Stimulated activated naive CD4-positive, alpha-beta T cell (primary cell): ENCODE measurements at regions not wholly inside any gene's neighbourhood (a gene's known extent, or its start where the extent isn't known, plus 50 kb on each side); places are given as distances from the start of the nearest gene placed in this dataset.

ENCODE experiments used
- DNase-seq, 6 experiments: peaks; one replicate each; lab custom pipeline; 2025; lab: John Stamatoyannopoulos, UW

DNA sequence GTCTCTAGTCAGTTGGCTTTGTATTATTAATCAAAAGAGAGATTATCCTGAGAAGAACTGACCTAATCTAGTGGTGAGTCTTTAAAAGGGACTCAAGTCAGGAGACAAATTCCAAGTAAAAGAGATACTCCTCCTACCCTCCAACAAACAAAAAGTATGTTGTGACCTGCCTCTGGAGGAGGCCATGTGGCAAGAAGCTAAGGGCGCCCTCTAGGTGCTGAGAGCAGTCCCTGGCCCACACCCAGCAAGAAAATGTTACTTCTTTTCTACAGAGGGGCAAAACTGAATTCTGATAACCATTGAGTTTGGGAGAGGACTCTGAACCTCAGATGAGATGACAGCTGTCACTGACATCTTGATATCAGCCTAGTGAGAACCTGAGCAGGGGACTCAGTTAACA is 953.6 kb upstream of the AGA start:
- no peak for DNase-seq

DNA sequence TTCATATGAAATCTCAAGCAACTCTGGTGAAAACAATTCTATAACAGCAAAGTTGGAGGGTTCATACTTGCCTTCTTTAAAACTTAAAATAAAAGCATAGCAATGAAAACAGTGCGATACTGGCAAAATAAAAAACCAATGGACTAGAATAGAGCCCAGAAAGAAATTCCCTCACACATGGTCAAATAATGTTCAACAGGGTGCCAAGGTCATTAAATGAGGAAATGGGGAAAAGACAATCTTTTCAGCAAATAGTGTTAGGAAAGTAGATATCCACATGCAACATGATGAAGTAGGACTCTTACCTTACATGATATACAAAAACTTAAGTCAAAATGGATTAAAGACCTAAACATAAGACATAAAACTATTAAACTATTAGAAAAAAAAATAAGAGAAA is 970.2 kb upstream of the AGA start:
- DNase-seq, result no peak

DNA sequence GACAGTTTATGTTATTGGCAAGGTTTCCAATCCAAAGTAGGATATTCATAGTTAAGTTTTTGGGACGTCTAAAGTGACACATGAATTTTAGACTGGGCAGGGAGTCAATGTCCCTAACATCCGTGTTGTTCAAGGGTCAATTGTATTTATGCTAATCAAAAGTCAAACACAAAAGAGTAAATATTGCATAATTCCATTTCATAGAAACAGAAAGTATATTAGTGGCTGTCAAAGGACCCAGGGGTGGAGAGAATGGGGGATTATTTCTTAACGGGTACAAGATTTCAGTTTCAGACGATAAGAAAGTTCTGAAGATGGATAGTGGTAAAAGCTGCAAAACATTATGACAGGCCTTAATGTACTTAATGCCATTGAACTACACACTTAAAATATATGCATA is 971.8 kb upstream of the AGA start:
- DNase-seq, result no peak

DNA sequence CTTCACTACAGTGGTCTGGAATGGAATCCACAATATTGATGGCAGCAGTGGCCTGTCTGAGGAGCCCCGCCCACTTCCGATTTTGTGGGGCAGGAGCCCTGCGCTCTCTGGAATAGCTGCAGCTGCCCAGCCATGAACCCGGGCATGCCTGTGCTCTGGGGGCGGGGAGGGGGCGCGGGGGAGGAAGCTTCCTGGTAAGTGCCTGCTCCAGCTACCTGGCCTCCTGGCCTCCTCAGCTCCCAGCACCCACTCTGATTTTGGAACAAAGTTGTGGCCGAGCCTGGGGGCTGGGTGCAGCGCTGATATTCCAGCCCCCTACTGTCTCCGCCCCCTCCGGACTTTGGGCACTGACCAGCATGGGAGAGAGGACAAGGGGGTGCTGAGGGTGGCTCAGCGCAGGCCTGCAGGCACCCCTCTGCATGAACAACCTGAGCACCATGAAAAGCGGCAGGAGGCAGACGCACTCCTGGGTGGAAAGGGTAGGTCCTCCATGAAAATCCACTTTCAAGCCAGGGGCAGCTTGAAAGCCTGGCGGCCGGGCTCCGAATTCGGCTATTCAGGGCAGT is 972.7 kb upstream of the AGA start:
- DNase-seq, result no peak

DNA sequence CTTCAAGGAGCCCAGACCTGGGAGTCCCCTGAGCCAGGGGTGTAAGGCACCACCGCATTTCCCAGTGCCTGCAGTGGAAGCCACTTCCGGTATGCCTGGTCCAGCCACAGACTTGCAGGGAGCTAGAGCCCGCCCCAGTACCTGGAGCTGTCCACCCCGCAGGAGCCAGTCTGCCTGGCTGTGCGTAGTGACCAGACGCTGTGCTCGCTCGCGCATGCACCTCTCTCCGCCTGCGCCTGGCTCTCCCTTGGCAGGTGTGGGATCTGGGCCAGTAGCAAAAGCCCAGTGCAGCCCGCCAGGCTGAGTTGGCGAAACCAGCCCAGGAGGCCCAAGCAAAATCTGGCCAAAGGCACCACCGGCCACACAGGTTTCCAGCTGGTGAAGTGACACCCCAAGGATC is 973.7 kb upstream of the AGA start:
- DNase-seq, result no peak

DNA sequence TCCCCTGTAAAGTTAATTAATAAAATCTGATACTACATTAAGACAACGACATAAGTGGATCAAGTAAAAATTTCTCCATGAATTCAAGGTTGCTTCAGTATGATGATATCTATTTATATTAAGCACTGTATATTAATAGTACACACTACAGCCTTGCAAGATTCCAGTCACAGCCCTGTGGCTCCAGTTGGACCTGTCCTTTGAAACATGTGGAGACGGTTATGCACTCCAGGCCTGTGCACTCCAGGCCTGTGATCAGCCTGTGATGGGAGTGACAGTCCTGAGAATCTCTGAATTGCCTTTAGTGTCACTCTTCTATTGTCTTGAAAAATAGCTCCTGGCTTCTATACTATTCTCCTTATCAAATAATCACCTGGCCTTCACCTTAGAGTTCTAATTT is 981.1 kb upstream of the AGA start:
- DNase-seq, result no peak

DNA sequence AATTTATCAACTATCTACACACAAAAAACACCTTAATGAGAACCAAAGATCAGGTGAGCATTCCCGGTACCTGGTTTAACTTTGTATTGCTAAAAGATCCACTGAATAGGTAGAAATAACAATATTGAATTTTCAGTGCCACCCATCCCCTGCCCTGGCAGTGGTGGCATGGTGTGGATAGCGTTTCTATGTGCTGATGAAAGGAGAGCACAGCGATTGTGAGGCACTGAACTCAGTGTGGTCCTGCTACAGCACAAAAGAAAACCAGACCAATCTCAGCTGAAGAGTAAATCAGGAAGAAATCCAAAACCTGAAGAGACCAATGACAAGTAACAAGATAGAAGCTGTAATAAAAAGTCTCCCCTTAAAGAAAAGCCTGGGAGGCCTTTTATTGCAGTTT is 984.6 kb upstream of the AGA start:
- no peak for DNase-seq

DNA sequence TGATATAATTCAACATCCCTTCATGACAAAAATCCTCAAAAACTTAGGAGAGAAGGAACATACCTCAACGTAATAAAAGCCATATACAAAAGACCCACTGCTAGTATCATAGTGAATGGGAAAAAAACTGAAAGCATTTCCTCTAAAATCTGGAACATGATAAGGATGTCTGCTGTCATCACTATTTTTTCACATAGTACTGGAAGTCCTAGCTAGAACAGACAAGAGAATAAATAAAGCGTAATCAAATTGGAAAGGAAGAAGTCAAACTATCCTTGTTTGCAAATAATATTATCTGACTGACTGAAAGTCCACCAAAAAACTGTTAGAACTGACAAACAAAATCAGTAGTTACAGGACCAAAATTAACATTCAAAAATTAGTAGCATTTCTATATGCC is 985.4 kb upstream of the AGA start:
- DNase-seq, result no peak

DNA sequence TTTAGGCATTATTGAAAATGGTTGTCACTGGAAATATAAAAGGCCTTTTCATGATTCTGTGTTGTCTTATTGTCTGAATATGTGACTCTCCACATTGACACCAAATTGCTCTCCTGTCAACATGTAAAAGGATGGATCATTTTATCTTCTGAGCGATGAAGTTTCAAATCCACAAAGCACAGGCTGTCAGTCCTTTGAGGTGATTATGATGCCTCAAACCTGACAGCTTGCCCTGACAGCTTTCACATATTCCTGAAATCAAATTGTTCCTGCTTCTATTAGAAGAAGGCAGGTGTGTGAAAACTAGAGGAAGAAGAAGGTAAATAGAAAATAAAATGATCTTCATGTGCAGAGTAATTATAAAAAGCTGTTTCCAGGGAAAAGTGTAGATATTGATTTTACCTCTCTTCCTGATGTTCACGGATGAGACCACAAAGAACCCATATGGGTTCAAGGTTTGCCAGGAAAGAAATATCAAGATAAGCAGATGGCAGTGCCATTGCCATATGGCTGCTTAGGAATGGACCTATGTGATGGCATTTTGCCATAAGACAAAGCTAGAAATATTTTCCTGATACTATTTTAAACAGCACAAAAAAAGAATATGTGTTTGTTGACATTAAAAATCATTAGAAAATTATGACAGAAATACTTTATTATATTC is 1006.3 kb upstream of the AGA start:
- DNase-seq, result no peak

DNA sequence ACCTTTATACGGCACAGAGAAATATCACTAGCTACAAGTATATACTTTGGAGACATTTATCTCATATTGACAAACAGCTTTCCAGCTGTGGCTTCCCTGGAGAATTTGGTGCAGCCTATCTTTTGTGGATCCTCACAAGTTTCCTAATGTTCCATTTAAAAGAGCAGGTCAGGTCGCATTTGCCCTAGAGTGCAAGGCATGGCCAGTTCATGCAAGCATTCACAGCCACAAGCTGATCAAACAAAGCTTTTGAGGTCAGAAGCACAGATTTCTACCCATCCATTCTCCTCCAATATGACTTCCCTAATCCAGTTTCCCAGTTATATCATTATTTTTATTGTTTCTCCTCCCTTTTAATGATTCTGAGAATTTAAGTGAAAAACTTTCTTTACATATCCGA is 1008.4 kb upstream of the AGA start:
- no peak for DNase-seq

DNA sequence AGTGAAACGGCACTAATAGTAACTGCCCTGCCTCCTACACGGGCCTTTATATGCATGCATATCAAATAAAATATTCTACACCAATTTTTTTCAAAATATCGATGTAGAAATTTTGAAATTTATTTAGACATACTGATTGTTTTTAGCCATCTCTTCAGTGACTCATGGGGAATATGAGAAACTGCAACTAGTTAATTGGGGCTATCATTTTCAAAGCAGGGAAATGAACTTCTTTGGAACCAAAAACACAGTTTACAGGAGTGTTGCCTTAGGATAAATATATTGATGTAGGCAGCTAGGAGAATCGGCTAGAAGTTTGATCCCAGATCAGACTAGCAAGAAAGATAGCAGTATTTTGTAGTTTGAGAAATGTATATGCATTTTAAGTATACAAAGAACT is 1010.8 kb upstream of the AGA start:
- no peak for DNase-seq

DNA sequence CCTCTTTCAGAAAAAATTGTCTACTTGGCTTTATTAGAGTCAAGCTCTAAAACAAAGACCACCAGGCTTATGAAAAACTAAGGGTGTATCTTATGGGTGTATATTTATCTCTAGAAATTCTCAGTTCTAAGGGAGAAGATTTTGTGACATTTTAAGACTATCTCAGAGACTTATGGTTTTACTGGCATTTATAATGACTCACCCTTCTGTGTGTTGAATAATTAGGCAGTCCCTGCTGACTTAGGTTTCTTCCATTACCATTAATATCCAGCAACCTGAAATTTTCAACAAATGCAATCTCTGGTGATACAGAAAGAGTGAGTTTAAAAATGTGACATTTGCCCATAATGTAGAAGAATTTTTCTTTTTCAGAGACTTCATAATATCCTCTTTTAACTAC is 1015.0 kb upstream of the AGA start:
- no peak for DNase-seq

DNA sequence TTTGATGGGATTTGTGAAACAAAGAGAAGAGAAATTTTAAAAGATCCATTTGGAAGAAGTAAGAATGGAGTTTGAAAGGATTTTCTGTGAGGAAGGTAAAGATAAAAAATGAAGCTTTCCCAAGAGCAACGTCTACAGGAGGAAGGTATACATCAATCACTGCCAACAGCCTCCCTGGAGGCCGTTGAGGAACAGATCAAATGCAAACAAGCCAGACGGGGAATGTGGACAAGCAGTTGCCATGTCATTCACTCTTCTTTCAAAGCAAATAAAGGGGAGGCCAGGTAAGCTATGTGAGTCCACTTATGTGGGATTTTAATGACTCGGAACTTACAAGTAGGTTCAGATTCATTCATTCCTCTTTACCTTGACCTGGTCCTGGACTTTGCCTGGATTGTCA is 1020.5 kb upstream of the AGA start:
- no peak for DNase-seq

DNA sequence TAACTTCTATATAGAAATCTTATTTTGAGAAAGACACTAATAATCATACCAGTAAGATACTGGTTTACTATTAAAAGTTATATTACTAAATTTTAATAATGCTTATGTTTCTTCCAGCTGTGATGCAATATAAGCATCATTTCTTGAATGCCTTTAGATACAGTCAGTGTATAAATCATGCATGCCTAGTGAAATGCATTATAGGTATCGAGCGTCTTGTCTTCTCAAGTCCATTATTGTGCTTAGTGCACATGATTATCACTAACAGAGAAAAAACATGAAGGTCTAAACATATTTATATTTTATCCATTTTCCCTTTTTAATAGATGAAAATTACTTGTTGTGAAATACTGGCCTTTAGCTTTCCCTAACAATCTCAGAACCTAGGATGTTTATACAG is 1021.5 kb upstream of the AGA start:
- no peak for DNase-seq

DNA sequence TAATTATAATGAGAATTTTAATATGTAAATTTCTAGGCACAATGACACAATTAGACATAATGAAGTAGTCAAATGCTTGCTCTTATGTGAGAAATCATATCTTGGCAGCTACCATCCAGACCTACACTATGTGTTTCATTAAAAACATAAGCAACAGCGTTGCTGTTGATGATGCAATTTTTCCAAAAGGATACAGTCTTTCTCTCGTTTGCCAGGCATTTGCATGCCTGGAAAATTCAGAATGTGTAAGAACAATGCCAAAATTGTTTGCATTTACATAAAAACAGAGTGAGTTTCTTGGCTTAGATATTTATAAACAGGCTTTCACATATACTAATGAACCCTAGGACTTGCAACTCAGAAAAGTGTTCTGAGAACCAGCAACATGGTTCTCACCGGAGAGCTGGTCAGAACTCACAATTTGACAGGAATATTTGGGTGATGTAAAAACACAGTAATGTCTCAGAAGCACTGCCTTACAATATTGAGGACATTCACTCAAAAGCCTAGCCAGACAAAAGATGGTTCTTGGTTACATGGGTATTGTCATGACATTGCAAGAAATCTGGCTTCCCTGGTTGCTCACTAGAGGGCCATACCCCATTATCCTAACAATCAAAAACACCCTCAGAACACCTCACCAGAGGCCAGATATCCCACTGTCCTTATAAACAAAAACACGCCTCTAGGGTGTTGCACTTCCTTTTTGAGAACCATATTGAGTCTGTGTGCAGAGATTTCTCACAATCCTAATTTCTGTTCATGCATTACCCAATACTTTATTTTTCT is 1029.0 kb upstream of the AGA start:
- no peak for DNase-seq

DNA sequence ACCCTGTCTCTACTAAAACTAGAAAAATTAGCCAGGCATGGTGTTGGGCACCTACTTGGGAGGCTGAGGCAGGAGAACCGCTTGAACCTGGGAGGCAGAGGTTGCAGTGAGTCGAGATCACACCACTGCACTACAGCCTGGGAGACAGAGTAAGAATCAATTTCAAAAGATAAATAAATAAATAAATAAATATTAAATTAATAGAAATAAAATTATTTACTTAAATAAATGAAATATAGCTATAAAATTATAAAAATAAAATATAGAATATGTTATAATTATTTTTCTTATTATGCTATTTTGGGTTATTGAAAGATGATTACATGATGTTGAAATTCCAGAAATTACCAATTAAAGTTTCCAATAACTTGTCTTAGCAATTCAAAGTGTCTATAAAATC is 1029.8 kb upstream of the AGA start:
- no peak for DNase-seq

DNA sequence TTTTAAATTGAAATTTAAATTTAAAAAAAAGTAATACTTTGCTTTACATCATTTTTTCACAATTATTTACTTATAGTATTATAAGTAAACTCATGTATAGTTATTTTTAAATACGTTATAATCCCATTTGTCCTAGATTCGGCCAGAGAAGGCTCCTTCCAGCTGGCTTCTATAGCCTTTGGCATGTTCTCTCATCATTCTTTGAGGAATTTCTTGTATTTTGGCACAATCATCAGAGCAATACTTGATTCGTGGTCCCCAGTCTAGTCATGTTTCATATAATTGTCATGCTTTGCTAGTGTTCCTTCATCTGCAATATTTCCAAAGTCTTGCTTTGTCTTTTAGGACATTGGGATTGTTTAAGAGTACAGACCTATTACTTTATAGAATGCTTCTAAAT is 1037.9 kb upstream of the AGA start:
- no peak for DNase-seq

DNA sequence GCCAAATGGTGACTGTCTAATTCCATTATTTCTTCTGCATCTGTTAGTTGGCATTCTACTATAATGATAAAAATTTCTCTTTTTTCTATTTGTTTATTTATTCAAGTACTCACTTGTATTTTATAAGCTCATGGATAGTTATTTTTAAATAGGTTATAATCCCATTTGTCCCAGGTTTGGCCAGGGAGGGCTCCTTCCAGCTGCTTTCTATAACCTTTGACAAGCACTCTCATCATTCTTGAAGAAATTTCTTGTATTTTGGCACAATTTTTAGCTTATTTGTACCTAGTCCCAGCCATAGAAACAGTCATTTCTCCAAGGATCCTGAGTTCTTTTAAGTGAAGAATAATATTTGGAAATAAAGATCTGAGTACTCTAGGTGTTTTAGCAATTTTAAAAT is 1038.6 kb upstream of the AGA start:
- no peak for DNase-seq

DNA sequence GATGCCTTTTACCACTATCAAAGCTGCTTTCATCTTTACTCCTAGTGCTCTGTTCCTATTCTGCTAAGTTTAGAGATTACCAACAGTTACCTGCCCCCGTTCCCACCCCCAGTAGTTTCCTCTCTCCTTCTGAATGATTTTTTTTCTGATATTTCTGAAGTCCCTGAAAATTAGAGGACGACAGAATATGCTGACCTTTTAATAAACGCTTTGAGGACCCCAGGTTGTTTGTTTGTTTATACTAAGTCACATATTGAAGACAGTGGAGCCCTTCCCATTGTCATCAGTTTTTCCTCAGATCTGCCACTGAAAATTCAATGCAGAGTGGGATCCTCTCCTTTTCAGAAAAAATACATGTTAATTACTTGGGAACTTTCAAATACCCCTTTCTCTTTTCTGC is 1039.3 kb upstream of the AGA start:
- DNase-seq, result no peak

DNA sequence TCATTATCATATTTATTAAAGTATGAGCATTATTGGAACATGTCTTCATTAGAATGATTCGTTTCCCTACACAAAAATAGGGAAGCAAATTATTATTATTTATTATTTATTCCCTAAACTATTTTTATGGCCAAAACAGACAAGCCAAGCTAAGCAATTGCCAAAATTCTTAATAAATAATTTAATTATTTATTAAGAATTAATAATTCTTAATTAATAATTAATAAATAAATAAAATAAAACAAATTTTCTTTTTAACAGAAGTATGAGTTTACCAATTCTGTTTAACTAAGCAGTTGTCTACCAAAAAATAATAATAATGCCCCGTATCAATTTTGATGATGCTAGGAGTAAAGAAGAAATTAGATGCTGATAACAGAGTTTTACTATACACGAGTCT is 1080.8 kb upstream of the AGA start:
- no peak for DNase-seq

DNA sequence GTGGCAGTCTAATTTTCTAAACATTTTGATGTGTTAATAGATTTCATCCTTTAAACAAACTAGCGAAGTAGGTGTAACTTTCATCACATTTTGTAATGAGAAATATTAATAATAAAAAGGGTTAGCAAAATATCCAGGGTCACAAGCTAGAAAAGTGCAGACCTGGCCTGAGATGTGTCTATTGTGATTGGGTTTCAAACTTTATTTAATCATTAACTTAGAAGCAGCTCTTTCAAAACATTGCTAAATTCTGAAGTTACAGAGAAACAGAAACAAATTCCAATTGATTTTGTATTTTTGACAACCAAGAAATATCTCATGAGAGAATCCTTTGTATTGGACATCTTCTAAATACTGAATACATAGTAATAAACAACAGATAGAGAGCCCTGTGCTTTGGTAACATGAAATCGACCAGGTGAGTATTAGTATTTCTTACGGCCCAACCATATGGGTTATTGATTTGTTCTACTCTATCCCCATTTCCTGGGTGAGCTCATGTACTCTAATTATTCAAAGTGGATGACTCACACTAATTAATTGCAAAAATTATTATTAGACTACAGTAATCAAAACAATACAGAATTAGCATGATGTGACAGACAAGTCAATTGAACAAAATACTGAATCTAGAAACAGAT is 1093.8 kb upstream of the AGA start:
- no peak for DNase-seq

DNA sequence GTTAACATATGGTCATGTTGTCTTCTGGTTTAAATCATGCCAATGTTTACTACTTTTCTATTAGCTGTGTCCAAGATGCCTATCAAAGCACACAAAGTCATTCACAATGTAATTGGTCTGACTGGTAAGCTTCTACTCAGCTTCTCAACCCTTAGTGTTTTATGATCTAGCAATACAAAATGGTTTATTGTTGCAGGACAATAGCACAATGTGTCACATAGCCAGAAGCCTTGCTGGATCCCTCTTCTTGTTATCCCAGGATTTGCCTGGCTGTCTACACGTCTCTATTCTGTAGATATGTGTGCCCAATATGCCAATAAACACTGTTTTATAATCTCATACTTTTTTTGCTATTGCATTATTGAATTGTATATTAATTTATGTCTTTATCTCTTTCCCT is 1111.0 kb upstream of the AGA start:
- no peak for DNase-seq

DNA sequence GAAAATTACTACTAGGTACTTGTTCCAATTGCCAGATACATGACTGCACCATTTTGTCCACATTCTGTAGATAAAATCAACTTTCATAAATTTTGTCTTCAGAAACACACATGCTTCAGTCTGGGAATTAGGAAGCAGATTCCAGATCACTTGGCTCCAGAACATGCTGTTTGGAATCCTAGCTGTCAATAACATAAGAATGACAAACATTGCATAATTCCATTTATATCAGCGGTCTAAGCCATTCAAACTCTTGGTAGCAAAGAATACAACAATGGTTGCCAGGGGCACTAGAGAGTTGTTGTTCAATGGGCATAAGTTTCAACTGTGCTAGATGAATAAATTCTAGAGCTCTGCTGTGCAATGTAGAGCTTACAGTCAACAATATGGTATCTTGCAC is 1112.1 kb upstream of the AGA start:
- DNase-seq, result no peak
